A549 (cell line): ENCODE measurements at regions not wholly inside any gene's neighbourhood (a gene's known extent, or its start where the extent isn't known, plus 50 kb on each side); places are given as distances from the start of the nearest gene placed in this dataset.

ENCODE experiments used
- POLR2A ChIP-seq: IDR thresholded peaks from 2 replicates; pipeline ENCODE4 v1.6.1; 2012; ENCODE audit warnings: mild to moderate bottlenecking, low read length
- SREBF2 ChIP-seq: fragments of 450-650 bp; IDR thresholded peaks from 2 replicates; pipeline ENCODE4 v1.6.1; 2014; ENCODE audit warnings: mild to moderate bottlenecking, moderate library complexity
- TF ChIP-seq, protein P1 (sequence below): fragments of >200 bp; sonication (Bioruptor Twin); formaldehyde crosslinking; IDR thresholded peaks from 3 replicates; pipeline ENCODE4 v1.5.1; 2016

DNA sequence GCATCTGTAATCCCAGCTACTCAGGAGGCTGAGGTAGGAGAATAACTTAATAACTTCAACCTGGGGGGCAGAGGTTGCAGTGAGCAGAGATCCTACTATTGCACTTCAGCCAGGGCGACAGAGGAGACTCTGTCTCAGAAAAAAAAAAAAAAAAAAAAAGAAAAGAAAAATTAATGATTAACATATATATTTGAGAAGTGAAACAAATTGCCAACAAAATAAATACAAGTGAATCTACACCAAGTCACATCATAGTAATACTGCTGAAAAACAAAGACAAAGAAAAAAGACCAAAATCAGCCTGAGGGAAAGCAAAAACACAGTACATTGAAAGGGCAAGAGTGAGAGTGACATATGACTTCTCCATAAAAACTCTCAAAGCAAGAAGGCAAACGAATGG lies 123.7 kb downstream of the CASP12 start:
- TF ChIP-seq POLR2A (no peak), SREBF2 (no peak)
- TF ChIP-seq, protein P1, sequence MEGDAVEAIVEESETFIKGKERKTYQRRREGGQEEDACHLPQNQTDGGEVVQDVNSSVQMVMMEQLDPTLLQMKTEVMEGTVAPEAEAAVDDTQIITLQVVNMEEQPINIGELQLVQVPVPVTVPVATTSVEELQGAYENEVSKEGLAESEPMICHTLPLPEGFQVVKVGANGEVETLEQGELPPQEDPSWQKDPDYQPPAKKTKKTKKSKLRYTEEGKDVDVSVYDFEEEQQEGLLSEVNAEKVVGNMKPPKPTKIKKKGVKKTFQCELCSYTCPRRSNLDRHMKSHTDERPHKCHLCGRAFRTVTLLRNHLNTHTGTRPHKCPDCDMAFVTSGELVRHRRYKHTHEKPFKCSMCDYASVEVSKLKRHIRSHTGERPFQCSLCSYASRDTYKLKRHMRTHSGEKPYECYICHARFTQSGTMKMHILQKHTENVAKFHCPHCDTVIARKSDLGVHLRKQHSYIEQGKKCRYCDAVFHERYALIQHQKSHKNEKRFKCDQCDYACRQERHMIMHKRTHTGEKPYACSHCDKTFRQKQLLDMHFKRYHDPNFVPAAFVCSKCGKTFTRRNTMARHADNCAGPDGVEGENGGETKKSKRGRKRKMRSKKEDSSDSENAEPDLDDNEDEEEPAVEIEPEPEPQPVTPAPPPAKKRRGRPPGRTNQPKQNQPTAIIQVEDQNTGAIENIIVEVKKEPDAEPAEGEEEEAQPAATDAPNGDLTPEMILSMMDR: no peak
